ENCODE measurements at regions not wholly inside any gene's neighbourhood (a gene's known extent, or its start where the extent isn't known, plus 50 kb on each side); places are given as distances from the start of the nearest gene placed in this dataset.

- no peak for DNase-seq
Measured at GRCh38 chr2:42108852-42109251, 60.3 kb upstream of the EML4 start.

- no peak for DNase-seq
Measured at GRCh38 chr2:42109959-42110640, 59.1 kb upstream of the EML4 start.

GRCh38 chr2:42110641-42111322, 58.4 kb upstream of the EML4 start:
- no peak for DNase-seq

- DNase-seq, result no peak
Measured at GRCh38 chr2:42112418-42112817, 56.7 kb upstream of the EML4 start.

GRCh38 chr2:42113452-42113851, 55.7 kb upstream of the EML4 start:
- no peak for DNase-seq

GRCh38 chr2:42114091-42114490, 55.1 kb upstream of the EML4 start:
- no peak for DNase-seq

- DNase-seq, result no peak
Measured at GRCh38 chr2:42115588-42115987, 53.6 kb upstream of the EML4 start.

- no peak for DNase-seq
Measured at GRCh38 chr2:42116195-42117181, 52.7 kb upstream of the EML4 start.

GRCh38 chr2:42117182-42117579, 52.0 kb upstream of the EML4 start:
- DNase-seq, result no peak

GRCh38 chr2:42117923-42118753, 51.0 kb upstream of the EML4 start:
- peak in 1 of 2 donors; percentile 67 for DNase-seq

- no peak for DNase-seq
Measured at GRCh38 chr2:42118754-42119569, 50.2 kb upstream of the EML4 start.
